ENCODE measurements at regions not wholly inside any gene's neighbourhood (a gene's known extent, or its start where the extent isn't known, plus 50 kb on each side); places are given as distances from the start of the nearest gene placed in this dataset.

GRCh38 chr13:69600811-69601210 lies 506.8 kb upstream of the ATXN8OS start:
- H3K9me3 ChIP-seq, result no peaks in the 10 kb centered on the region
- intact Hi-C loops (cut with DNase I), result no loop called here
- no peaks in the 10 kb centered on the region for H3K36me3 ChIP-seq
- no peak for DNase-seq (ENCODE audit: low spot score)
- H3K27me3 ChIP-seq (replicated peaks; ENCODE audit: insufficient read depth), result no peaks in the 10 kb centered on the region
- no peak for TF ChIP-seq POLR2AphosphoS5 (IDR thresholded peaks at IDR 0.05)
- H3K27ac ChIP-seq, result no peak overlapping the region
- H3K4me3 ChIP-seq, result no peak overlapping the region
- WGBS, result 71% methylated on average over 3 of the region's 3 CpGs
- no peaks in the 10 kb centered on the region for H3K4me1 ChIP-seq (replicated peaks)

- no peak overlapping the region for H3K4me3 ChIP-seq
- H3K27ac ChIP-seq, result no peak overlapping the region
- intact Hi-C loops (cut with DNase I), result no loop called here
- TF ChIP-seq CTCF (IDR thresholded peaks at IDR 0.05) (no peak), POLR2A (IDR thresholded peaks at IDR 0.05) (no peak), POLR2AphosphoS5 (IDR thresholded peaks at IDR 0.05) (no peak)
- H3K4me1 ChIP-seq (replicated peaks), result no peaks in the 10 kb centered on the region
- no peak for DNase-seq (ENCODE audit: low spot score)
- WGBS, result 77% methylated on average over 5 of the region's 5 CpGs
- H3K36me3 ChIP-seq, result no peaks in the 10 kb centered on the region
- H3K27me3 ChIP-seq (replicated peaks; ENCODE audit: insufficient read depth), result no peaks in the 10 kb centered on the region
- no peaks in the 10 kb centered on the region for H3K9me3 ChIP-seq
Measured at GRCh38 chr13:69597088-69597487, 510.5 kb upstream of the ATXN8OS start.

- Histone ChIP-seq H3K4me1 (replicated peaks) (no peaks in the 10 kb centered on the region), H3K9me3 (no peaks in the 10 kb centered on the region), H3K27me3 (replicated peaks; ENCODE audit: insufficient read depth) (no peaks in the 10 kb centered on the region), H3K4me3 (no peak overlapping the region), H3K27ac (no peak overlapping the region), H3K36me3 (no peaks in the 10 kb centered on the region)
- 17% methylated on average over 1 of the region's 1 CpG for WGBS
- intact Hi-C loops (cut with DNase I), result no loop called here
- DNase-seq (ENCODE audit: low spot score), result no peak
- TF ChIP-seq CTCF (IDR thresholded peaks at IDR 0.05) (no peak), POLR2A (IDR thresholded peaks at IDR 0.05) (no peak), POLR2AphosphoS5 (IDR thresholded peaks at IDR 0.05) (no peak)
Measured at GRCh38 chr13:69595181-69595580, 512.4 kb upstream of the ATXN8OS start.

GRCh38 chr13:69591437-69591836 lies 516.2 kb upstream of the ATXN8OS start:
- DNase-seq (ENCODE audit: low spot score), result no peak
- WGBS, result 68% methylated on average over 2 of the region's 2 CpGs
- Histone ChIP-seq H3K36me3 (no peaks in the 10 kb centered on the region), H3K9me3 (no peaks in the 10 kb centered on the region), H3K4me3 (no peak overlapping the region), H3K4me1 (replicated peaks) (no peaks in the 10 kb centered on the region), H3K27ac (no peak overlapping the region), H3K27me3 (replicated peaks; ENCODE audit: insufficient read depth) (no peaks in the 10 kb centered on the region)
- intact Hi-C loops (cut with DNase I), result no loop called here
- TF ChIP-seq CTCF (IDR thresholded peaks at IDR 0.05) (no peak), POLR2AphosphoS5 (IDR thresholded peaks at IDR 0.05) (no peak), POLR2A (IDR thresholded peaks at IDR 0.05) (no peak)

GRCh38 chr13:69589531-69590235 lies 517.9 kb upstream of the ATXN8OS start:
- TF ChIP-seq CTCF (IDR thresholded peaks at IDR 0.05), result no peak
- TF ChIP-seq POLR2A (IDR thresholded peaks at IDR 0.05), result no peak
- no peak for TF ChIP-seq POLR2AphosphoS5 (IDR thresholded peaks at IDR 0.05)
- no peak for DNase-seq (ENCODE audit: low spot score)
- Histone ChIP-seq H3K9me3 (no peaks in the 10 kb centered on the region), H3K4me1 (replicated peaks) (no peaks in the 10 kb centered on the region), H3K36me3 (no peaks in the 10 kb centered on the region), H3K27ac (no peak overlapping the region), H3K4me3 (no peak overlapping the region), H3K27me3 (replicated peaks; ENCODE audit: insufficient read depth) (no peaks in the 10 kb centered on the region)
- intact Hi-C loops (cut with DNase I), result no loop called here
- 87% methylated on average over 5 of the region's 5 CpGs for WGBS
